Adrenal gland (tissue), 9 donors: ENCODE measurements at regions not wholly inside any gene's neighbourhood (a gene's known extent, or its start where the extent isn't known, plus 50 kb on each side); places are given as distances from the start of the nearest gene placed in this dataset.

Source experiments
- DNase-seq, 7 donors: peaks; one replicate each; pipeline ENCODE4 v3.0.0-alpha.2; 2019 to 2020
- H3K27ac ChIP-seq, 5 donors: fragments of 200-600 bp; sonication (generic) in 4 of 5; 1 replicate in 3 of 5; 2 replicates in 2 of 5; pipeline versions ENCODE4 v1.5.1 to v1.8.0; 2016 to 2020; ENCODE audit warnings: mild to moderate bottlenecking in 1 of 5
- H3K27me3 ChIP-seq: fragments of 200-600 bp; 2 replicates; pipeline ENCODE4 v1.8.0; 2021
- H3K36me3 ChIP-seq, 2 donors: fragments of 200-600 bp; replicated peaks in 1 of 2; 1 replicate in 1 of 2; 2 replicates in 1 of 2; pipeline versions ENCODE4 v1.5.1 to v1.8.0; 2018 to 2022
- H3K4me1 ChIP-seq, 2 donors: fragments of 200-600 bp; replicated peaks in 1 of 2; 1 replicate in 1 of 2; 2 replicates in 1 of 2; pipeline versions ENCODE4 v1.5.1 to v1.8.0; 2018 to 2021
- H3K4me3 ChIP-seq, 4 donors: fragments of 200-600 bp; sonication (generic) in 3 of 4; one replicate each; pipeline ENCODE4 v1.5.1; 2016 to 2018
- H3K9me3 ChIP-seq, 3 donors: fragments of 200-600 bp; sonication (generic) in 1 of 3; replicated peaks in 1 of 3; 1 replicate in 2 of 3; 2 replicates in 1 of 3; pipeline versions ENCODE4 v1.5.1 to v1.8.0; 2016 to 2021
- CTCF ChIP-seq, 6 experiments: fragments of 450-650 bp in 4 of 6; fragments of 200-600 bp in 2 of 6; sonication (generic) in 1 of 6; IDR thresholded peaks; 1 replicate in 5 of 6; 2 replicates in 1 of 6; pipeline versions ENCODE4 v1.5.1 to v1.8.0; 2016 to 2021; ENCODE audit warnings: antibody characterized with exemption in 6 of 6, mild to moderate bottlenecking in 2 of 6, moderate library complexity in 1 of 6
- POLR2A ChIP-seq, 2 donors: fragments of 450-650 bp; IDR thresholded peaks; one replicate each; pipeline ENCODE4 v1.6.1; 2017; ENCODE audit warnings: antibody characterized with exemption in 2 of 2, mild to moderate bottlenecking in 2 of 2, moderate library complexity in 1 of 2
- WGBS, 4 donors: extraction: QIAGEN DNeasy Blood & Tissue Kit in 2 of 4; methylation state at CpG; one replicate each; pipeline versions ENCODE4 v1.1.5 to v1.1.7; 2013 to 2017; 5-methylcytosine and 5-hydroxymethylcytosine counted together
- intact Hi-C, 2 donors: fragments of 100-400 bp; cut with DNase I; formaldehyde crosslinking; loops; one replicate each; pipeline versions ENCODE4 v1.14.1 to v1.15.0; 2022 to 2023
- donor health status: healthy with polysubstance abuse.
- donor health status: Bipolar disorder and iron deficiency.
- donor health status: DM: yes; HTN: yes; CAD: no.
- donor health status: DM: no; HTN: no; CAD: no.
- donor health status: DM: no; HTN: no; CAD: no.

GRCh38 chr4:174420316-174420715 lies 102.0 kb downstream of the HPGD start:
- TF ChIP-seq POLR2A (IDR thresholded peaks at IDR 0.05): no peak
- TF ChIP-seq CTCF (IDR thresholded peaks at IDR 0.05): no peak
- Histone ChIP-seq H3K4me3 (no peak overlapping the region), H3K27ac (no peak overlapping the region), H3K4me1 (peaks cover 0 to 5% of the 10 kb centered on the region in 2 donors), H3K27me3 (peaks cover 4% of the 10 kb centered on the region), H3K9me3 (no peaks in the 10 kb centered on the region), H3K36me3 (no peaks in the 10 kb centered on the region)
- WGBS, 4 donors: 64 to 75% (median 70%) methylated on average over 5 of the region's 5 CpGs
- intact Hi-C loops: no loop called here
- DNase-seq: no peak

- H3K27me3 ChIP-seq: peaks cover 4% of the 10 kb centered on the region
- WGBS, 4 donors: 52 to 56% (median 55%) methylated on average over 4 of the region's 4 CpGs
- TF ChIP-seq POLR2A (IDR thresholded peaks at IDR 0.05): no peak
- no peak for TF ChIP-seq CTCF (IDR thresholded peaks at IDR 0.05)
- H3K4me1 ChIP-seq: peaks cover 0 to 5% of the 10 kb centered on the region in 2 donors
- DNase-seq: no peak
- H3K36me3 ChIP-seq: no peaks in the 10 kb centered on the region
- intact Hi-C loops: no loop called here
- H3K4me3 ChIP-seq: no peak overlapping the region
- no peaks in the 10 kb centered on the region for H3K9me3 ChIP-seq
- H3K27ac ChIP-seq: no peak overlapping the region
Measured at GRCh38 chr4:174418640-174419212, 103.6 kb downstream of the HPGD start.

GRCh38 chr4:174408841-174409552 lies 113.3 kb downstream of the HPGD start:
- intact Hi-C loops: no loop called here
- Histone ChIP-seq H3K36me3 (no peaks in the 10 kb centered on the region), H3K27me3 (no peaks in the 10 kb centered on the region), H3K4me1 (no peaks in the 10 kb centered on the region), H3K4me3 (no peak overlapping the region), H3K9me3 (no peaks in the 10 kb centered on the region), H3K27ac (no peak overlapping the region)
- TF ChIP-seq POLR2A (IDR thresholded peaks at IDR 0.05) (no peak), CTCF (IDR thresholded peaks at IDR 0.05) (no peak)
- no peak for DNase-seq
- WGBS, 4 donors: 90 to 94% (median 93%) methylated on average over 8 of the region's 8 CpGs

- no peak for TF ChIP-seq POLR2A (IDR thresholded peaks at IDR 0.05)
- TF ChIP-seq CTCF (IDR thresholded peaks at IDR 0.05): no peak
- 54 to 70% (median 57%) methylated on average over 3 of the region's 3 CpGs for WGBS, 4 donors
- Histone ChIP-seq H3K9me3 (no peaks in the 10 kb centered on the region), H3K36me3 (no peaks in the 10 kb centered on the region), H3K4me3 (no peak overlapping the region), H3K4me1 (no peaks in the 10 kb centered on the region), H3K27me3 (no peaks in the 10 kb centered on the region), H3K27ac (no peak overlapping the region)
- intact Hi-C loops: no loop called here
- DNase-seq: no peak
Measured at GRCh38 chr4:174406383-174406782, 115.9 kb downstream of the HPGD start.
